ENCODE measurements at regions not wholly inside any gene's neighbourhood (a gene's known extent, or its start where the extent isn't known, plus 50 kb on each side); places are given as distances from the start of the nearest gene placed in this dataset.
"Not testable (repeated sequence)": the region's sequence is repeated elsewhere in the genome, so short reads cannot be mapped to it uniquely, and the experiment has no call there.

- no peak overlapping the region for H3K4me3 ChIP-seq
- DNase-seq (ENCODE audit: low spot score in 2 of 2): no peak
- H3K27ac ChIP-seq: no peak overlapping the region
- no peaks in the 10 kb centered on the region for H3K4me1 ChIP-seq
- TF ChIP-seq, protein P1, sequence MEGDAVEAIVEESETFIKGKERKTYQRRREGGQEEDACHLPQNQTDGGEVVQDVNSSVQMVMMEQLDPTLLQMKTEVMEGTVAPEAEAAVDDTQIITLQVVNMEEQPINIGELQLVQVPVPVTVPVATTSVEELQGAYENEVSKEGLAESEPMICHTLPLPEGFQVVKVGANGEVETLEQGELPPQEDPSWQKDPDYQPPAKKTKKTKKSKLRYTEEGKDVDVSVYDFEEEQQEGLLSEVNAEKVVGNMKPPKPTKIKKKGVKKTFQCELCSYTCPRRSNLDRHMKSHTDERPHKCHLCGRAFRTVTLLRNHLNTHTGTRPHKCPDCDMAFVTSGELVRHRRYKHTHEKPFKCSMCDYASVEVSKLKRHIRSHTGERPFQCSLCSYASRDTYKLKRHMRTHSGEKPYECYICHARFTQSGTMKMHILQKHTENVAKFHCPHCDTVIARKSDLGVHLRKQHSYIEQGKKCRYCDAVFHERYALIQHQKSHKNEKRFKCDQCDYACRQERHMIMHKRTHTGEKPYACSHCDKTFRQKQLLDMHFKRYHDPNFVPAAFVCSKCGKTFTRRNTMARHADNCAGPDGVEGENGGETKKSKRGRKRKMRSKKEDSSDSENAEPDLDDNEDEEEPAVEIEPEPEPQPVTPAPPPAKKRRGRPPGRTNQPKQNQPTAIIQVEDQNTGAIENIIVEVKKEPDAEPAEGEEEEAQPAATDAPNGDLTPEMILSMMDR (IDR thresholded peaks at IDR 0.05): no peak
- H3K36me3 ChIP-seq: no peaks in the 10 kb centered on the region
- intact Hi-C loops (cut with DNase I): no loop called here
- H3K9me3 ChIP-seq: no peaks in the 10 kb centered on the region
- H3K27me3 ChIP-seq: no peaks in the 10 kb centered on the region
These were observed 210.6 kb downstream of the KCNJ2 start for GRCh38 chr17:70379945-70380344.

- H3K4me1 ChIP-seq; H3K27me3 ChIP-seq; DNase-seq (ENCODE audit: low spot score in 2 of 2); H3K27ac ChIP-seq; intact Hi-C loops (cut with DNase I); H3K9me3 ChIP-seq; H3K4me3 ChIP-seq; H3K36me3 ChIP-seq: not testable (repeated sequence)
These were observed 212.6 kb downstream of the KCNJ2 start for GRCh38 chr17:70381916-70382315.

DNA sequence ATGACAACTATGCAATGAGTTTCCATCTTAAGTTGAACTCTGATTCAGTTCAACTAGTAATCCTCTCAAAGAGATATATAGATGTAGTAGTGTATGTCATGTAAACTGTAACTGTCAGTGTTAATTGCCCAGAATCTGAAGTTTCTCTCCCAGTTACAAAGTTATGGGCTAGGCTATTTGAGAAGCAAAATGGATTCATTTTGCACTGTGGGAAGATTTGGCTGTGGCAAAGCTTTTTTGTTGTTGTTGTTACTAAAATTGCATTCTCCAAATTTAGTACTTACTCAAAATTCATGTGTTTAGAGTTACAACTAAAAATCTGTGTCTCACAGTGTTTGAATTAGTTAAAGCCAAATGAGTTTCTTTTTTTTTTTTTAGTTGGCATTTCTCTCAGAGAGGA lies 219.0 kb downstream of the KCNJ2 start:
- intact Hi-C loops (cut with DNase I): no loop called here
- no peaks in the 10 kb centered on the region for H3K9me3 ChIP-seq
- H3K27me3 ChIP-seq: no peaks in the 10 kb centered on the region
- no peak overlapping the region for H3K27ac ChIP-seq
- TF ChIP-seq, protein P1 (IDR thresholded peaks at IDR 0.05): no peak
- no peaks in the 10 kb centered on the region for H3K36me3 ChIP-seq
- DNase-seq (ENCODE audit: low spot score in 2 of 2): no peak
- no peaks in the 10 kb centered on the region for H3K4me1 ChIP-seq
- H3K4me3 ChIP-seq: no peak overlapping the region

DNA sequence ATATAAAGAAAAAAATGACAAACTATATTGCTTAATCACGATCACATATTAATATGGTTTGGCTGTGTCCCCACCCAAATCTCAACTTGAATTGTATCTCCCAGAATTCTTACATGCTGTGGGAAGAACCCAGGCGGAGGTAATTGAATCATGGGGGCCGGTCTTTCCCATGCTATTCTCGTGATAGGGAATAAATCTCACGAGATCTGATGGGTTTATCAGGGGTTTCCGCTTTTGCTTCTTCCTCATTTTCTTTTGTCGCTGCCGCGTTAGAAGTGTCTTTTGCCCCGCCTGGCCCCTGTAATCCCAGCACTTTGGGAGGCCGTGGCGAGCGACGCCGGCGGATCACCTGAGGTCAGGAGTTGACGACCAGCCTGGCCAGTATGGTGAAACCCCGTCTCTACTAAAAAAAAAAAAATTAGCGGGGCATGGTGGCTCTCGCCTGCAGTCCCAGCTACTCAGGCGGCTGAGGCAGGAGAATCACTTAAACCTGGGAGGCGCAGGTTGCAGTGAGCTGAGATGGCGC lies 220.0 kb downstream of the KCNJ2 start:
- H3K27ac ChIP-seq; H3K27me3 ChIP-seq; DNase-seq (ENCODE audit: low spot score in 2 of 2); H3K36me3 ChIP-seq; H3K9me3 ChIP-seq; H3K4me3 ChIP-seq; intact Hi-C loops (cut with DNase I); H3K4me1 ChIP-seq: not testable (repeated sequence)

DNA sequence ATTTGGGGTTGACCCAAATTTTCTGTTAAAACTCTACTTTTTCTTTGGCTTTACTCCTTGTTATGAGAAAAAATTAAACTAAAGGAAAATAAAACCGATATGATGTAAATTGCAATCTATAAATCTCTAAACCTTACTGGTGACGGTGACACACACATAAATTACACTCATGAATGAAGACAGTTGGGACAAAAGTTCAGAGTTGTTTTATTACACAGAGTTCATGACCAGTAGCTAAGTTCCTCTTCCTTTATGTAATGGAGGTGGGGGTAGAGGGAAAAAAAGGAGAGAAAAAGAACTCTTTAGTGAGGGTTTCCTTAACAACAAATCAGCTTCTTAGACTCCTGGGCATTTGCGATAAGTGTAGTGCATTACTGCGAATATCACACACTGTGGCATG lies 220.7 kb downstream of the KCNJ2 start:
- DNase-seq (ENCODE audit: low spot score in 2 of 2): no peak
- intact Hi-C loops (cut with DNase I): no loop called here
- TF ChIP-seq, protein P1 (IDR thresholded peaks at IDR 0.05): no peak
- Histone ChIP-seq H3K9me3 (no peaks in the 10 kb centered on the region), H3K27me3 (no peaks in the 10 kb centered on the region), H3K4me1 (no peaks in the 10 kb centered on the region), H3K4me3 (no peak overlapping the region), H3K36me3 (no peaks in the 10 kb centered on the region), H3K27ac (no peak overlapping the region)

DNA sequence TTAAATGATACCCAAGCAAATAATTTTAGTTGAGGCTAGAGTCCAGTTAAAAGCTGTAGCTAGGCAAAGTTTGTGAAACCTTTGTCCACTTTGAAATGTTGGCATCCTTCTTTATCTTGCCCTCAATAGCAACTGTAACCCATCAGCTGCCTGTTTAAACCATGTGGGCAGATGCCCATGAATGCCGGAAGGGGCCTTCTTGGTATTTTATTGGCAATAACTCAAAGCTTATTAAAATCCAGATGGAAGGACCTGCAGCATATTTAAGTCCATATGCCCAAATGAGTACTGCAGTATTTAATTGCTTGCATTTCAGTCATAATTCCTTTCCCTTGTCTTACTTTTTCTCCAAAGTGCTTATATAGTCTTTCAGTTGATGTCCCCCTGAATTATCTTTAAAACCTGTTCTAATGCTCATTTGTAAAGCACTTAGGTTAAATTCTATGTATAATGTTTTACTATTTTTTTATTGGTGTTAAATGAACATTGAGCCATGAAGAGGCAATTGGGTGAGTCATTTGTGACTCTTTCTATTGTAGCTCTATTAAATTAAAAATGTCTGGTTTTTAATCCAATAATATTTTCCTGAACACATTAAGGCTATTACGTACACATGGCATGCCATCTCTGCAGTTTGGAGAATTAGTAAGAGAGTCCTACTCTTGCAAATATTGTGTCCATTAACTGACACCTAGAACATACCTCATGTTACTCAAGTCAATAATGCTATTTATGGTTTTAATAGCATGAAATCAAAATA lies 225.3 kb downstream of the KCNJ2 start:
- Histone ChIP-seq H3K9me3 (no peaks in the 10 kb centered on the region), H3K4me3 (no peak overlapping the region), H3K27me3 (no peaks in the 10 kb centered on the region), H3K27ac (no peak overlapping the region), H3K4me1 (no peaks in the 10 kb centered on the region), H3K36me3 (no peaks in the 10 kb centered on the region)
- DNase-seq (ENCODE audit: low spot score in 2 of 2): no peak
- intact Hi-C loops (cut with DNase I): no loop called here
- TF ChIP-seq, protein P1 (IDR thresholded peaks at IDR 0.05): no peak
